ENCODE measurements at regions not wholly inside any gene's neighbourhood (a gene's known extent, or its start where the extent isn't known, plus 50 kb on each side); places are given as distances from the start of the nearest gene placed in this dataset.

- no peaks in the 10 kb centered on the region for H3K36me3 Mint-ChIP-seq
- no peak for DNase-seq
- H3K36me3 ChIP-seq (replicated peaks in 1 of 2; ENCODE audit: control insufficient read depth in 1 of 2, insufficient read depth in 2 of 2, low read length in 2 of 2), result no peaks in the 10 kb centered on the region
- H3K79me2 ChIP-seq (ENCODE audit: insufficient read depth, low read length), result no peaks in the 10 kb centered on the region
- H3K27ac Mint-ChIP-seq, result no peak overlapping the region
- WGBS (ENCODE audit: insufficient coverage), result 98% methylated on average over 5 of the region's 13 CpGs
- H3K4me1 ChIP-seq (ENCODE audit: control insufficient read depth in 1 of 2, insufficient read depth in 2 of 2, low read length in 2 of 2), result no peaks in the 10 kb centered on the region
- H3K4me3 Mint-ChIP-seq, result no peak overlapping the region
- no peak overlapping the region for H3K27ac ChIP-seq (ENCODE audit: low read depth in 1 of 2, low read length in 2 of 2)
- H3K27me3 ChIP-seq (ENCODE audit: control insufficient read depth in 2 of 2, insufficient read depth in 2 of 2, low read length in 2 of 2), result no peaks in the 10 kb centered on the region
- no peaks in the 10 kb centered on the region for H3K9me3 ChIP-seq (replicated peaks in 1 of 2; ENCODE audit: control insufficient read depth in 1 of 2, insufficient read depth in 1 of 2, low read length in 2 of 2)
- peaks cover 0 to 3% (median 0%) of the 10 kb centered on the region in 7 donors for H3K9me3 Mint-ChIP-seq
- no peak overlapping the region for H3K4me2 ChIP-seq (replicated peaks; ENCODE audit: extremely low read depth, low read length, poor library complexity, severe bottlenecking)
- TF ChIP-seq, protein P1, sequence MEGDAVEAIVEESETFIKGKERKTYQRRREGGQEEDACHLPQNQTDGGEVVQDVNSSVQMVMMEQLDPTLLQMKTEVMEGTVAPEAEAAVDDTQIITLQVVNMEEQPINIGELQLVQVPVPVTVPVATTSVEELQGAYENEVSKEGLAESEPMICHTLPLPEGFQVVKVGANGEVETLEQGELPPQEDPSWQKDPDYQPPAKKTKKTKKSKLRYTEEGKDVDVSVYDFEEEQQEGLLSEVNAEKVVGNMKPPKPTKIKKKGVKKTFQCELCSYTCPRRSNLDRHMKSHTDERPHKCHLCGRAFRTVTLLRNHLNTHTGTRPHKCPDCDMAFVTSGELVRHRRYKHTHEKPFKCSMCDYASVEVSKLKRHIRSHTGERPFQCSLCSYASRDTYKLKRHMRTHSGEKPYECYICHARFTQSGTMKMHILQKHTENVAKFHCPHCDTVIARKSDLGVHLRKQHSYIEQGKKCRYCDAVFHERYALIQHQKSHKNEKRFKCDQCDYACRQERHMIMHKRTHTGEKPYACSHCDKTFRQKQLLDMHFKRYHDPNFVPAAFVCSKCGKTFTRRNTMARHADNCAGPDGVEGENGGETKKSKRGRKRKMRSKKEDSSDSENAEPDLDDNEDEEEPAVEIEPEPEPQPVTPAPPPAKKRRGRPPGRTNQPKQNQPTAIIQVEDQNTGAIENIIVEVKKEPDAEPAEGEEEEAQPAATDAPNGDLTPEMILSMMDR (IDR thresholded peaks at IDR 0.05), result no peak
- H2AFZ ChIP-seq (ENCODE audit: insufficient read depth, low read depth, low read length, poor library complexity, severe bottlenecking), result no peak overlapping the region
- no peaks in the 10 kb centered on the region for H3K4me1 Mint-ChIP-seq
- H3K4me3 ChIP-seq (replicated peaks in 1 of 3; ENCODE audit: low read depth in 2 of 3, low read length in 3 of 3), result no peak overlapping the region
- intact Hi-C loops (cut with micrococcal nuclease), result no loop called here
- H3K27me3 Mint-ChIP-seq (ENCODE audit: low read depth in 3 of 3), result peaks cover 3 to 9% (median 3%) of the 10 kb centered on the region in 3 donors
- no peaks in the 10 kb centered on the region for H4K20me1 ChIP-seq (ENCODE audit: insufficient read depth, low read length)
- no peak overlapping the region for H3K9ac ChIP-seq (ENCODE audit: insufficient read depth, low read length, poor library complexity, severe bottlenecking)
Observed at GRCh38 chr19:30943101-30943843, 406.0 kb downstream of the TSHZ3 start.

DNA sequence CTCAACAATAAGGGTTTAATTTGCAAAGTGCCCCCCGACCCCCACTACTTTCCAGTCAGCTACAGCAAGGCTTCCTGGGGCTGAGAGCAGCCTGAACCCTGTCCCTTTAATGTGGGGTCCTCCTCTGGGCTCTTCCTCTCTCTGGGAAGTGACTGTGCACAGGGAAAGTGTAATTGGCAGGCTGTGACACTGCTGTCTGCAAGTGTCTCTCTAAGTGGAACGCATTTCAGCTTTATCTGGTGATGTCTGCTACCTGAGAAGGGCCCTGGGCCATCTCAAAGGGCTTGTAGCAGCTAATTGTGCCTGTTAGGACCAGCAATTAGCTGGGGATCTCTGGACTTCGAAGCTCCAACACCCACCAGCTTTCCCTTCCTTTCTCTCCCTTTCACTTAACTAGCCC is 406.6 kb downstream of the TSHZ3 start:
- no peaks in the 10 kb centered on the region for H3K4me1 Mint-ChIP-seq
- H3K4me2 ChIP-seq (replicated peaks; ENCODE audit: extremely low read depth, low read length, poor library complexity, severe bottlenecking), result no peak overlapping the region
- no peak overlapping the region for H2AFZ ChIP-seq (ENCODE audit: insufficient read depth, low read depth, low read length, poor library complexity, severe bottlenecking)
- H4K20me1 ChIP-seq (ENCODE audit: insufficient read depth, low read length), result no peaks in the 10 kb centered on the region
- H3K36me3 Mint-ChIP-seq, result no peaks in the 10 kb centered on the region
- H3K27ac ChIP-seq (ENCODE audit: low read depth in 1 of 2, low read length in 2 of 2), result no peak overlapping the region
- H3K79me2 ChIP-seq (ENCODE audit: insufficient read depth, low read length), result no peaks in the 10 kb centered on the region
- peaks cover 0 to 3% (median 0%) of the 10 kb centered on the region in 7 donors for H3K9me3 Mint-ChIP-seq
- H3K4me3 ChIP-seq (replicated peaks in 1 of 3; ENCODE audit: low read depth in 2 of 3, low read length in 3 of 3), result no peak overlapping the region
- H3K4me1 ChIP-seq (ENCODE audit: control insufficient read depth in 1 of 2, insufficient read depth in 2 of 2, low read length in 2 of 2), result no peaks in the 10 kb centered on the region
- peaks cover 3 to 9% (median 3%) of the 10 kb centered on the region in 3 donors for H3K27me3 Mint-ChIP-seq (ENCODE audit: low read depth in 3 of 3)
- no peaks in the 10 kb centered on the region for H3K9me3 ChIP-seq (replicated peaks in 1 of 2; ENCODE audit: control insufficient read depth in 1 of 2, insufficient read depth in 1 of 2, low read length in 2 of 2)
- no peaks in the 10 kb centered on the region for H3K36me3 ChIP-seq (replicated peaks in 1 of 2; ENCODE audit: control insufficient read depth in 1 of 2, insufficient read depth in 2 of 2, low read length in 2 of 2)
- no peaks in the 10 kb centered on the region for H3K27me3 ChIP-seq (ENCODE audit: control insufficient read depth in 2 of 2, insufficient read depth in 2 of 2, low read length in 2 of 2)
- intact Hi-C loops (cut with micrococcal nuclease), result no loop called here
- no peak for DNase-seq
- H3K27ac Mint-ChIP-seq, result no peak overlapping the region
- TF ChIP-seq, protein P1 (IDR thresholded peaks at IDR 0.05), result no peak
- no peak overlapping the region for H3K4me3 Mint-ChIP-seq
- H3K9ac ChIP-seq (ENCODE audit: insufficient read depth, low read length, poor library complexity, severe bottlenecking), result no peak overlapping the region
- 50% methylated on average over 1 of the region's 3 CpGs for WGBS (ENCODE audit: insufficient coverage)
